ENCODE measurements at regions not wholly inside any gene's neighbourhood (a gene's known extent, or its start where the extent isn't known, plus 50 kb on each side); places are given as distances from the start of the nearest gene placed in this dataset.

GRCh38 chr11:70682760-70683159 lies 284.4 kb downstream of the CTTN start:
- TF ChIP-seq CTCF (conservative IDR thresholded peaks at IDR 0.05; ENCODE audit: low read depth in 2 of 2) (no peak), POLR2AphosphoS5 (IDR thresholded peaks at IDR 0.05; ENCODE audit: low read depth) (no peak), ZNF331 (CRISPR knock-in tag; IDR thresholded peaks at IDR 0.05; ENCODE audit: low read depth) (no peak), EZH2 (IDR thresholded peaks at IDR 0.05; ENCODE audit: low read depth, unreplicated experiment) (no peak), NANOG (IDR thresholded peaks at IDR 0.05; ENCODE audit: borderline replicate concordance) (no peak), JUNB (IDR thresholded peaks at IDR 0.05; ENCODE audit: unreplicated experiment) (no peak), REST (IDR thresholded peaks at IDR 0.05; ENCODE audit: unreplicated experiment) (no peak), ZNF114 (CRISPR knock-in tag; IDR thresholded peaks at IDR 0.05) (no peak), EZH2phosphoT487 (IDR thresholded peaks at IDR 0.05; ENCODE audit: unreplicated experiment) (no peak)

Measured in GM23338 (cell line).